ENCODE measurements at regions not wholly inside any gene's neighbourhood (a gene's known extent, or its start where the extent isn't known, plus 50 kb on each side); places are given as distances from the start of the nearest gene placed in this dataset.

DNA sequence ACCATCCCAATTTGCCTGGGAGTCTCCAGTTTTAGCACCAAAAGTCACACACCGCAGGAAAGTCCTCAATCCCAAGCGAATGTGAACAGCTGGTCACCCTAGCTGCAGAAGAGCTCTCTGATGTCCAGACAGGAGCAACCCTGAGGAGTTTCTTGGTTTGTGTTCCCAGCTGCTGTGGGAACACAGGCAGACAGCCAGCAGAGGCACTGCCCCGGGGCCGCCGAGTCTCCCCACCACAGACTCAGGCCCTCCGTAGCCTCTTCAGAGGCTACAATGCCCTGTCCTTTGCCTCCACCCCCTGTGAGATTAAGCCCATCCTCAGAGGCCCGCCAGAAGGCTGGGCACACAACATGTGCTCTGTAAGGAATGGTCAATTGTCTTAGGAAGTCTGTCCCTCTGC lies 111.5 kb downstream of the TTC32 start:
- no peak for DNase-seq (ENCODE audit: low read depth, low spot score)
- no peak overlapping the region for H3K4me3 ChIP-seq (ENCODE audit: low read length)

- no peak overlapping the region for H3K4me3 ChIP-seq (ENCODE audit: low read length)
- DNase-seq (ENCODE audit: low read depth, low spot score): no peak
These were observed 114.6 kb downstream of the TTC32 start for GRCh38 chr2:19787134-19787533.

DNA sequence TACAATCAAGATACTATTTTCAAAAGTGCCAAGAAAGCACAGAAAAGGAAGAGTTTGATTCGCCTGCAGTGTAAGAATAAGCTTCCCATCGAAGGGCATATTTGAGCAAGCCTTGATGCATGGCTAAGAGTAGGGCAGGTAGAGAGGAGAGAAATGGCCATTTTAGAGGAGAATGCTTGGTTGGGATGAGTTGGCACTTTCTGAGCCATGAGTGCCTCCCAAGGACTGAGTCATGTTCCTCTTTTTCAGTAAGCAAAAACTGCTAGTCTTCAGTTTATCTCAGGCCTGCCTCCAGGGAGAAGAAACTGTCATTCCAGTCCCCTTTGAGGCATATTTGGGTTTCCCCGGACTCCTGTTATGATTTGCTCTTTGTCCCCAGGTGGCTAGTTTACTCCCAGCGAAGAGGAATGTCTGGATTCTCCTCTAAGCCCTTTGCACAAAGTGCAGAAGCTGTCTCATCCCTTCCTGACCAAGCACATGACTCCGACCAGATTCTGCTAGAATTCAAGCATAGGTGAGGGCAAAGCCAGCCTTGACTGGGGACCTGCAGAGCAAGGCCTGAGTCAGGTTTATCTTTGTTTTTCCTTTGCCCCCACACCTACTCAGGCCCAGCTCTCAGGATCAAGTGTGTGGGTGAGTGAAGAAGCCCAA lies 115.2 kb downstream of the TTC32 start:
- no peak for DNase-seq (ENCODE audit: low read depth, low spot score)
- H3K4me3 ChIP-seq (ENCODE audit: low read length): no peak overlapping the region

GRCh38 chr2:19785867-19786266 lies 115.9 kb downstream of the TTC32 start:
- DNase-seq (ENCODE audit: low read depth, low spot score): no peak
- H3K4me3 ChIP-seq (ENCODE audit: low read length): no peak overlapping the region

DNA sequence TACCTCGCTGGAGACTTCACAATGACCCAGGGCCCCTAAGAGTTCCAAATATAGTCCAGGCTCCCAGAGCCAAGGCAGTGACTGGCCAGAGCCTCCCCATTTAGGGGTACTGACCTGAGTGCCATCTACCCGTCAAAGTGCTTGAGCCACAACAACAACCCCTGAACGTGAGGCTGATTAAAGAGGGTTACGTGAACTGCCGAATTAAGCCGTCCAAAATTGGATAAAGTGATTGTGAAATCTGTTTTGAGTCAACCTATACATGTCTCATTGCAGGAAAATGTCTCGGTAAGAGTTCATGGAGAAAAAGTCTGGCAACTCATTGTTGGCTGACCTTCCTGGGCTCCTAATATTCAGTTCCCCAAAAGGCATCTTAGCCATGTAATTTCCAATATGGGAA lies 116.3 kb downstream of the TTC32 start:
- no peak for DNase-seq (ENCODE audit: low read depth, low spot score)
- H3K4me3 ChIP-seq (ENCODE audit: low read length): no peak overlapping the region

DNA sequence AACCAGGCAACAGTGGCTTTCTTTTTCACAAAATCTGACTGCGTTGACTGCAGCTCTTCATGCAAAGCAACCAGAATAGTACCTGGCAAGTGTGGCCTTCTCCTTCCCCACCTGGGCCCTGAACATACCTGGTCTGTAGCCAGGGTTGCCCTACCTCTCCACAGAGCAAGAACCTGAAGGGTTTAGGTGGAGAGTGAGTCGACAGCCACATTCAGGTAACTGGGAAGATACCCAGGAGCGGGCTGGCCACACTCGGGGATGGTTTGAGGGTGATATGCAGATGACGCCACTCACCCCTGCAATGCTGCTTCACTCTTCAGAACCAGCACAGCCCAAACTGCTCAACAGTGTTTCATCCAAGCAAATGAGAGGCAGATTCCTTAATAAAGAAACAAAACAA lies 117.3 kb downstream of the TTC32 start:
- H3K4me3 ChIP-seq (ENCODE audit: low read length): no peak overlapping the region
- DNase-seq (ENCODE audit: low read depth, low spot score): no peak

DNA sequence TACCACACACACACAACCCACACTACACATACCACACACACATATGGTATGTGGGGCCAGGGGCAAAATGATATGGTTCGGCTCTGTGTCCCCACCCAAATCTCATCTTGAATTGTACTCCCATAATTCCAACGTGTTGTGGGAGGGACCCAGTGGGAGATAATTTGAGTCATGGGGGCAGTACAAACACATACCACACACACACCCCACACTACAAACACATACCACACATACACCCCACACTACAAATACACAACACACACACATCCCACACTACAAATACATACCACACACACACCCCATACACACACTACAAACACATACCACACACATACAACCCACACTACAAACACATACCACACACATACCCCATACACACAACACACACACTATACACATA lies 117.8 kb downstream of the TTC32 start:
- no peak for DNase-seq (ENCODE audit: low read depth, low spot score)
- H3K4me3 ChIP-seq (ENCODE audit: low read length): no peak overlapping the region

DNA sequence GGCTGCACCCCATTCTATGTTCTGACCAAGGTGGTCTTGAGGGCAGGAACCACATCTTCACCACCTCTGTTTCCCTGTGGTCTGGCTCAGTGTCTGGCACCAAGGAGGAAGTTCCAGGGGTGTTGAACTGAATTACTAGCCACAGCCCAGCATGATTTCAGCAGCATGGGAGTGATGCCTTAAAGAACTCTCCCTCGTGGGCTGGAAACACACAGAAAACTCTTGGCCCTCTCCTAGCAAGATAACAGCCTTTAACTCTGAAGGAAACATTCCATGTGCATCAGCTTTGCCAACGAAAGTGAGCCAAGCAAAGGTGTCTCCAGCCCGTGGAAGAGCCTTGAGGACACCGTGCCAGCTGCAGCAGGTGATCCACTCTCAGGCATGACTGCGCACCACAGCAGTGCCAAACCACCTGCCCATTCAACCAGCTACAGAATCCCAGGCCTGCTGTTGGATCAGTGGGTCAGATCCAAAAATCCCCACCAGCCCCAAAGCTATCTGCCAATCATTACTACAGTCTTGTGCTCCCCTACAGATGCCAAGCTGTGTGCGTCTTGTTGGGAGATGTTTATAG lies 124.8 kb downstream of the TTC32 start:
- DNase-seq (ENCODE audit: low read depth, low spot score): no peak
- H3K4me3 ChIP-seq (ENCODE audit: low read length): no peak overlapping the region

- H3K4me3 ChIP-seq (ENCODE audit: low read length): no peak overlapping the region
- DNase-seq (ENCODE audit: low read depth, low spot score): no peak
These were observed 125.9 kb downstream of the TTC32 start for GRCh38 chr2:19775838-19776237.

DNA sequence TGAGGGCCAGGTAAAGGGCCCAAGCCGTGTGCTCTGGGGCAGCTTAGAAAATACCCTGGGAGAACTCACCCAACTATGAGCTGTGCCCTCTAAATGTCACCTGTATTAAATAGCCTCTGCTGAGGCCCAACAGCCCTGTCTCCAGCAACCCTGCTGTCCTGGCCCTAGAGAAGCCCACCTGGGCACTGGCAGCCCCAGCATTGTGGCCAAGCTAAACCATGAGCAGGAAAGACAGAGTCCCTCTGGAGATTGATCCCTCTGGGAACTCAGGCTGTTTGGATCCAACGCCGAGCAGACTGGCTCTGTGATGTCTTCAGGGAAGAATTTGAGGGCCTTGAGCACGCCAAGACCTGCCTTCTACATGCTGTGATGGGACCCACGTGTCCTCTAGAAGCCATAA lies 126.5 kb downstream of the TTC32 start:
- no peak for DNase-seq (ENCODE audit: low read depth, low spot score)
- no peak overlapping the region for H3K4me3 ChIP-seq (ENCODE audit: low read length)

DNA sequence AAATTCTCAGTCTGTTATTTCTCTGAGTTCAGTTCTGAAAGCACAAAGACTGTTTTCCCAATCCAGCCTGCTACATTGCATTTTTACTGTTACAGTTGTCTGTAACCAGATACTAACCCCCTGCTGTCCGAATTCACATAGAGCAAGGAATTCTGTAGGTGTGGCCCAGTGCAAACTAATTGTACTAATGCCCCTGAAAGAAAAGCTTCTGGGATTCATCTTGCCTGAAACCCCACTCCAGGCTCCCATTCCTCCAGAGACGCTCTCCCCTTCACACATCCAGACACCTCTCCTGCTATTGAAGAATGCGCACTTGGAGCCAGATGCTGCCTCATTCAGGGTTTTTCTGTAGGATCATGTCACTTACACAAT lies 127.0 kb downstream of the TTC32 start:
- no peak for DNase-seq (ENCODE audit: low read depth, low spot score)
- H3K4me3 ChIP-seq (ENCODE audit: low read length): no peak overlapping the region

DNA sequence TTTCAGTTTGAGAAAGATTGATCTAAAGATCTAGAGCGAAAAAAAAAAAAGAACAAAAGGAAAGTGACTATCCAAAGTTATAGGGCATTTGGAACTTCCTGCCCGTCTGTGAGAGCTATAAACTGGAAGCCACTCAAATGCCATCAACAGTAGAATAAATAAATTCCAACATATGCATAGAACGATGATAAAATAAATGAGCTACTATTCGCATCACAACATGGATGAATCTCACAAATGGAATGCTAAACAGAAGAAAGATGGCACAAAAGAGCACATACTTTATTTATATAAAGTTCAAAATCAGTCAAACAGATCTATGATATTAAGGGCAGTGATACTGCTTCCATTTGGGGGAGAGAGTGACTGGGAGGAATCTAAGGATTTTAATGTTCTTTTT lies 128.8 kb downstream of the TTC32 start:
- no peak overlapping the region for H3K4me3 ChIP-seq (ENCODE audit: low read length)
- DNase-seq (ENCODE audit: low read depth, low spot score): no peak

DNA sequence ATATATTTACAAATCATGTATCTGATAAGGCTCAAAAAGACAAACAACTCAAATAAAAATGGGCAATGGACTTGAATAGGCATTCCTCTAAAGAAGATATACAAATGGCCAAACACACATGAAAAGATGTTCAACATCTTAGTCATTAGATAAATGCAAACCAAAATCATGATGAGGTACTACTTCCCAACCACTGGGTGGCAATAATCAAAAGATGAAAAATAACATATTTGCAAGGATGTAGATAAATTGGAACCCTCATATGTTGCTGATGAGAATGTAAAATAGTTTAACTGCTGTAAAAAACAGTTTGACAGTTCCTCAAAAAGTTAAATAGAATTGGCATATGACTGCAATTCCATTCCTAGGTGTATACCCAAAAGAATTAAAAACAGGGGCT lies 132.3 kb downstream of the TTC32 start:
- DNase-seq (ENCODE audit: low read depth, low spot score): peak; percentile 9
- H3K4me3 ChIP-seq (ENCODE audit: low read length): no peak overlapping the region

GRCh38 chr2:19767899-19768298 lies 133.9 kb downstream of the TTC32 start:
- no peak for DNase-seq (ENCODE audit: low read depth, low spot score)
- no peak overlapping the region for H3K4me3 ChIP-seq (ENCODE audit: low read length)

GRCh38 chr2:19764998-19765397 lies 136.8 kb downstream of the TTC32 start:
- no peak overlapping the region for H3K4me3 ChIP-seq (ENCODE audit: low read length)
- no peak for DNase-seq (ENCODE audit: low read depth, low spot score)

DNA sequence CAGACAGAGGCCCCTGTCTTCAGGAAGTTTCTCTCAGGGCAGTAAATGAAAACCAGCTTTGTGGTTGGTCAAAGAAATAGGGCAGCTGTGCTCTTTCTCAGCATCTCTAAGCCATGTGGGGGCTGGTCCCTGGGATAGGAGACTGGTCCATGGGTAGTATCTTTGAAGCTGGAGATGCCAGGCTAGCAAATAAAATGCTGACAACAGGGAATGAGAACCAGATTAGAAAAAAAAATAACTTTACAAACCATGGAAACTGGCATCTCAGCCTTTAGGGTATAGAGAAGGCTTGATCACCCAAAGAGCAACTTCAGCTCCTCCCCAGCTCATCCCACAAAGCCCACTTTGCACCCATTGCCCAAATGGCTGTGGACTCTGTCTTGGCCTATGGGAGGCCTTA lies 138.1 kb downstream of the TTC32 start:
- no peak overlapping the region for H3K4me3 ChIP-seq (ENCODE audit: low read length)
- no peak for DNase-seq (ENCODE audit: low read depth, low spot score)

DNA sequence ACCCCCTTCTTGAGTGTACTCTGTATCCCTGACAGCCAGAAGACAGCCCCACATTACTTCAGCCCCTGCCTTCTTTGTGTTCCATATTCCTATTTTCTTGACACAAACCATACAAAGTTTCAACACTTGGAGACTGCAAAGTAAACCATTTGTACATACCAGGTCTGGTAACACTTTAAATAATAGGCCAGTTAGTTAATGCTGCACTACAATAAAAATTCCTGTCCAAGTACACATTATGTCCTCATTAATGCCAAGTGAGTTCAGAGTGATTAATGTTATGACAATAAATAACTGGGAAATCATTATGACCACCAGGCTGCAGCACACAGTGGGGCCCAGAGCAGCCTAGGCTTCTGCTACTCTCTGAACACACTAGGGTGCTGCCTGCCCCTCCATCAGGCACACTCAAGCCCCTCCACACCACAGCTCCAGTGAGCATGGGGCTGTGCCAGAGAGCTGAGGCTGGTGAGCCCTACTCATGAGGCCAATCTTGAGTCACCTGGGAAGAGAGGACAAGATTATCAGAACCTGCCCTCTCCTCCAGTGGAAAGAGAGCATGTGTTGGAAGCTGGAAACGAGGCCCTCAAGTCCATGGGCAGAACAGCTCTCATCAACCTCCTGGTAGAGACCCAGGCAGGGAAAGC lies 138.7 kb downstream of the TTC32 start:
- DNase-seq (ENCODE audit: low read depth, low spot score): no peak
- no peak overlapping the region for H3K4me3 ChIP-seq (ENCODE audit: low read length)

DNA sequence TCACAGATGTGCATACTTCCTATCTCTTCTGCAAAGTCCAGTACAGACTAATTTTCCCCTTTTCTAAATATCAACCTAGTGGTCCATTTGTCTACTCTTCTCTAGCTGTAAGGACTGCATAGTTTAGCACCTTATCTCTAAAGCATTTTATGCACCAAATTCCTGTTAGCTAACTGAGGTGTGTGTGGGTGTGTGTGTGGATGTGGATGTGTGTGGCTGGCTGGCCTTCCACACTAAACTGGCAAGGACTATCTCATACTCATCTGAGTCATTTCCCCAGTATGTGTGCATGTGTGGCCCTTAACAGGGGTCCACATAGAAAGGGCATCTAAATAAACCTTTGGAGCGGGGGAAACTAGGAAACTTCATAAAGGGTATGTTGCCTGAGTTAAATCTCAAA lies 139.6 kb downstream of the TTC32 start:
- no peak for DNase-seq (ENCODE audit: low read depth, low spot score)
- no peak overlapping the region for H3K4me3 ChIP-seq (ENCODE audit: low read length)

DNA sequence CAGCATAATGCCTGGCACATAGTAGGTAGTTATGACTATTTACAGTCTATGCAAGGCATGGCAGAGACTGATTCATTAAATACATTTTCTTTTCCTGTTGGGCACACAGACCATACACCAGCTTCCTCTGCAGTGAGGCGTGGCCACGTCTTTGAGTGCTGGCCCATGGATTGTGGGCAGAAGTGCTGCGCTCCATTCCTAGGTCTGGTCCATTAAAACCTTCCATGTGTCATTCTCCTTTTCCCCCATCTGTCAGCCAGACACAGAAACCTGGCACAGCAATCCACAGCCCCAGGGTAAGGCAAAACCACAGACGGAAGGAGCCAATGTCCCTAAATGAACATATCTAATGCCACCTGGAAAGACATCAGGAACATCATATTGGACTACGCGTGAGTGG lies 141.9 kb downstream of the TTC32 start:
- H3K4me3 ChIP-seq (ENCODE audit: low read length): no peak overlapping the region
- DNase-seq (ENCODE audit: low read depth, low spot score): no peak

DNA sequence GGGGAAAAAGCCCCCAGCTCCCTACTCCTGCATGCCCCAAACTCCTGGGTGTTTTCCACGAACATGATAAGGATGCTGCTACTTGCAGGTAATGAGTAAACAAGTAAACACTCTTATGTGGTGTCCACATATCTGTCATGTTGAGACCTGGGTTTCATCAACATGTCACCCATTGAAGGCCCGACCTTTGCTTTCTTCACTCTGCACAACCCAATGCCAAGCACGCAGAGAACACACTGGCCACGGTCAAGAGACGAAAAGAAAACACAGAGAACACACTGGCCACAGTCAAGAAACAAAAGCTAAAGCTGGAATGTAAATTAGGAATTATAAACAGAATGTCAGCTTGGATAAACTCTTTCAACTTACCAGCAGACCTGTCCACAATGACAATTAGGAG lies 143.1 kb downstream of the TTC32 start:
- no peak overlapping the region for H3K4me3 ChIP-seq (ENCODE audit: low read length)
- DNase-seq (ENCODE audit: low read depth, low spot score): no peak

GRCh38 chr2:19757586-19757985 lies 144.2 kb downstream of the TTC32 start:
- no peak overlapping the region for H3K4me3 ChIP-seq (ENCODE audit: low read length)
- DNase-seq (ENCODE audit: low read depth, low spot score): no peak
